HCT116 (cell line): ENCODE measurements at regions not wholly inside any gene's neighbourhood (a gene's known extent, or its start where the extent isn't known, plus 50 kb on each side); places are given as distances from the start of the nearest gene placed in this dataset.

Source experiments
- ATAC-seq: fragments of 200-7000 bp; cut with Tn5 transposase; 2 replicates; pipeline ENCODE4 v1.9.1; 2020; ENCODE audit warnings: mild to moderate bottlenecking, moderate library complexity
- BruUV-seq: library from RNA; stranded (reverse); fragments of 400-500 nt; replicated peaks from 2 replicates; lab custom pipeline; 2021; lab: Mats Ljungman, UMichigan
- CTCF ChIA-PET: fragments of 300-600 bp; sonication (Branson Sonifier 250); formaldehyde crosslinking; loops from one replicate; lab custom pipeline; 2021; ENCODE audit warnings: antibody characterized with exemption; lab: Charles Lee
- POLR2A ChIA-PET: fragments of 300-600, 350-600 bp; sonication (Branson Sonifier 250); formaldehyde crosslinking; loops from one replicate; lab custom pipeline; 2021; ENCODE audit warnings: antibody characterized with exemption; lab: Charles Lee
- RAD21 ChIA-PET, 2 experiments: fragments of 300-600 bp; sonication (Branson Sonifier 250); formaldehyde crosslinking; loops; one replicate each; lab custom pipeline; 2023; ENCODE audit warnings: low total read pairs in 2 of 2; ENCODE audit not compliant: uncharacterized antibody in 2 of 2, unreplicated experiment in 2 of 2, low non-redundant PET in 1 of 2; lab: Charles Lee
- DNase-seq: peaks from one replicate; pipeline ENCODE4 v3.0.0-alpha.2; 2010; ENCODE audit warnings: low read depth, low spot score
- H2AFZ ChIP-seq: fragments of 200-600 bp; shearing (Covaris generic), sonication (generic); 2 replicates; pipeline ENCODE4 v1.6.1; 2017; ENCODE audit warnings: low read depth, mixed run types, mixed read lengths, antibody characterized with exemption, low read length; ENCODE audit not compliant: poor library complexity, severe bottlenecking
- H3K27ac ChIP-seq: 2 replicates; pipeline ENCODE4 v1.5.1; 2012; ENCODE audit warnings: low read depth, low read length
- H3K27me3 ChIP-seq: fragments of 200-600 bp; sonication (generic); 2 replicates; pipeline ENCODE4 v1.6.1; 2016; ENCODE audit warnings: mixed run types, low read length, mixed read lengths; ENCODE audit not compliant: insufficient read depth
- H3K36me3 ChIP-seq, 2 experiments: fragments of 200-500 bp in 1 of 2; fragments of 200-600 bp in 1 of 2; sonication (Bioruptor generic) in 1 of 2; sonication (generic) in 1 of 2; 2 replicates each; pipeline versions ENCODE4 v1.5.1 to v1.6.1; 2014 to 2016; ENCODE audit warnings: low read length in 2 of 2, inconsistent platforms in 1 of 2, mixed read lengths in 1 of 2, mixed run types in 1 of 2; ENCODE audit not compliant: insufficient read depth in 2 of 2, control insufficient read depth in 1 of 2
- H3K4me1 ChIP-seq, 2 experiments: fragments of 200-600 bp in 1 of 2; sonication (generic) in 1 of 2; 2 replicates each; pipeline versions ENCODE4 v1.5.1 to v1.6.1; 2012 to 2017; ENCODE audit warnings: low read length in 2 of 2, inconsistent platforms in 1 of 2, mild to moderate bottlenecking in 1 of 2, mixed read lengths in 1 of 2, mixed run types in 1 of 2, moderate library complexity in 1 of 2; ENCODE audit not compliant: insufficient read depth in 2 of 2, control insufficient read depth in 1 of 2
- H3K4me2 ChIP-seq: fragments of 200-600 bp; sonication (generic); 2 replicates; pipeline ENCODE4 v1.6.1; 2017; ENCODE audit warnings: mixed run types, low read length, mixed read lengths
- H3K4me3 ChIP-seq, 2 experiments: fragments of 200-600 bp in 1 of 2; sonication (generic) in 1 of 2; replicated peaks in 1 of 2; 2 replicates each; pipeline ENCODE4 v1.5.1; 2011 to 2016; ENCODE audit warnings: low read length in 2 of 2, control low read depth in 1 of 2, low read depth in 1 of 2, mild to moderate bottlenecking in 1 of 2, mixed read lengths in 1 of 2, mixed run types in 1 of 2
- H3K79me2 ChIP-seq: fragments of 200-600 bp; sonication (generic); 2 replicates; pipeline ENCODE4 v1.6.1; 2017; ENCODE audit warnings: mild to moderate bottlenecking, mixed run types, low read length, moderate library complexity, mixed read lengths; ENCODE audit not compliant: insufficient read depth
- H3K9ac ChIP-seq: fragments of 200-600 bp; sonication (generic); 2 replicates; pipeline ENCODE4 v1.6.1; 2016; ENCODE audit warnings: low read length, mixed read lengths
- H3K9me2 ChIP-seq: fragments of 200-600 bp; sonication (generic), shearing (Covaris generic); 2 replicates; pipeline ENCODE4 v1.6.1; 2017; ENCODE audit warnings: mixed run types, mild to moderate bottlenecking, moderate library complexity; ENCODE audit not compliant: insufficient read depth
- H3K9me3 ChIP-seq, 2 experiments: fragments of 200-500 bp in 1 of 2; fragments of 200-600 bp in 1 of 2; sonication (Bioruptor generic) in 1 of 2; sonication (generic) in 1 of 2; 2 replicates each; pipeline ENCODE4 v1.6.1; 2014 to 2017; ENCODE audit warnings: low read length in 2 of 2, mixed read lengths in 2 of 2, inconsistent platforms in 1 of 2, low read depth in 1 of 2, mild to moderate bottlenecking in 1 of 2, mixed run types in 1 of 2, moderate library complexity in 1 of 2; ENCODE audit not compliant: control insufficient read depth in 1 of 2, insufficient read depth in 1 of 2
- H4K20me1 ChIP-seq: fragments of 200-600 bp; sonication (generic), shearing (Covaris generic); 2 replicates; pipeline ENCODE4 v1.6.1; 2017; ENCODE audit warnings: mixed run types, mild to moderate bottlenecking, moderate library complexity; ENCODE audit not compliant: insufficient read depth
- ATF3 ChIP-seq: IDR thresholded peaks from 2 replicates; pipeline ENCODE4 v1.6.1; 2012
- ELF1 ChIP-seq: IDR thresholded peaks from 2 replicates; pipeline ENCODE4 v1.6.1; 2012; ENCODE audit warnings: low read depth, borderline replicate concordance
- EZH2 ChIP-seq: fragments of 200-600 bp; sonication (generic); IDR thresholded peaks from 2 replicates; pipeline ENCODE4 v1.6.1; 2017; ENCODE audit warnings: antibody characterized with exemption, mixed run types
- EZH2phosphoT487 ChIP-seq: fragments of 200-600 bp; IDR thresholded peaks from 2 replicates; pipeline ENCODE4 v1.6.1; 2018; ENCODE audit warnings: antibody characterized with exemption, borderline replicate concordance
- JUND ChIP-seq: IDR thresholded peaks from 2 replicates; pipeline ENCODE4 v1.6.1; 2012
- MAX ChIP-seq: IDR thresholded peaks from 2 replicates; pipeline ENCODE4 v1.6.1; 2012
- POLR2AphosphoS5 ChIP-seq: IDR thresholded peaks from 2 replicates; pipeline ENCODE4 v1.6.1; 2011; ENCODE audit warnings: mild to moderate bottlenecking, low read depth, low read length, moderate library complexity
- TCF7L2 ChIP-seq: IDR thresholded peaks from 2 replicates; pipeline ENCODE4 v1.7.0; 2011; ENCODE audit warnings: borderline replicate concordance, inconsistent platforms; ENCODE audit not compliant: insufficient read depth, insufficient read length; ENCODE audit errors: extremely low read depth
- ZFX ChIP-seq: fragments of 450-650 bp; IDR thresholded peaks from 2 replicates; pipeline ENCODE4 v1.6.1; 2017
- ZNF274 ChIP-seq: fragments of 200-500 bp; sonication (Bioruptor generic); IDR thresholded peaks from 2 replicates; pipeline ENCODE4 v1.6.1; 2014; ENCODE audit warnings: mild to moderate bottlenecking, low read depth, low read length, inconsistent platforms
- intact Hi-C: fragments of 100-400 bp; cut with micrococcal nuclease; formaldehyde crosslinking; loops from 2 replicates; pipeline ENCODE4 v1.10.0; 2022
- TF ChIP-seq, protein P1 (sequence below), 3 experiments: fragments of 200-600 bp in 1 of 3; sonication (generic) in 1 of 3; IDR thresholded peaks in 2 of 3; conservative IDR thresholded peaks in 1 of 3; 2 replicates each; pipeline ENCODE4 v1.5.1; 2012 to 2017; ENCODE audit warnings: low read depth in 2 of 3, low read length in 2 of 3, antibody characterized with exemption in 1 of 3, borderline replicate concordance in 1 of 3, control low read depth in 1 of 3, mild to moderate bottlenecking in 1 of 3, mixed read lengths in 1 of 3, mixed run types in 1 of 3, moderate library complexity in 1 of 3; ENCODE audit not compliant: insufficient read depth in 1 of 3

DNA sequence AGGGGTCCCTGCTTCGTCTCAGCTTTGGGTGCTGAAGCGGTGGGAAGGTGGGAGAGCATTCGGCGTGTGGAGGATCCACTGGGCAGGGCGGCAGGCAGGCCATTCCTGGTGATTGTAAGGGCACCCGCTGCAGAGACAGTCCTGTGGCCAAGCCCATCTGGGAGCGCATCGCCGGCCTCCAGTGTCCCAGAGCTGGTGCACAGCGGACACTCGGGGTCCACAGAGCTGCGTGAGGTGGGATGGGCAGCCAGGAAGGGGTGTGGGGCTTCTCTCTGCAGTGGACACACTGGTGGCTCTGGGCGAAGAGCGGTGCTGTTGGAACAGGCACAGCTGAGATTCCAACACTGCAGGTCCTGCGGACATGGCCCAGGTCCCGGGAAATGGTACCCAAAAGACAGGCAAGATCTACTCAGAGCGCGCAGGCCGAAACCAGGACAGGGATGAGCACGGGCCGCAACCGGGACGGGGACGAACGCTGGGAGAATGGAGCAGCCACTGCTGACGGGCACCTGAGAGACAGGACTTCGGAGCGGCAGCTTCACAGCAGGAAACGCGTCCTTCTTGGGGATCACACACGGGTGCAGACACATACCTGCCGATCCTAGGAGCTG, 188.2 kb downstream of the ERMARD start:
- no peak overlapping the region for H3K4me2 ChIP-seq
- intact Hi-C loops, result no loop called here
- H3K36me3 ChIP-seq, result no peaks in the 10 kb centered on the region
- no TSS peak for BruUV-seq
- H3K79me2 ChIP-seq, result no peaks in the 10 kb centered on the region
- peaks cover 4 to 6% of the 10 kb centered on the region in 2 experiments; a peak in 3 of 4 replicates for H3K4me1 ChIP-seq
- no peaks in the 10 kb centered on the region for H3K9me2 ChIP-seq
- RAD21 ChIA-PET, result no interaction called here
- CTCF ChIA-PET, result no interaction called here
- POLR2A ChIA-PET, result no interaction called here
- H3K9me3 ChIP-seq, result no peaks in the 10 kb centered on the region
- H3K4me3 ChIP-seq, result no peak overlapping the region
- no peaks in the 10 kb centered on the region; the same call in 1 of the 2 replicates for H3K27me3 ChIP-seq
- no peak for TF ChIP-seq POLR2AphosphoS5
- no peak for TF ChIP-seq EZH2phosphoT487
- no peak for TF ChIP-seq ZNF274
- no peak for TF ChIP-seq MAX
- TF ChIP-seq ATF3, result no peak
- TF ChIP-seq JUND, result no peak
- no peak for TF ChIP-seq TCF7L2
- TF ChIP-seq EZH2, result no peak
- TF ChIP-seq ELF1, result no peak
- TF ChIP-seq, protein P1, sequence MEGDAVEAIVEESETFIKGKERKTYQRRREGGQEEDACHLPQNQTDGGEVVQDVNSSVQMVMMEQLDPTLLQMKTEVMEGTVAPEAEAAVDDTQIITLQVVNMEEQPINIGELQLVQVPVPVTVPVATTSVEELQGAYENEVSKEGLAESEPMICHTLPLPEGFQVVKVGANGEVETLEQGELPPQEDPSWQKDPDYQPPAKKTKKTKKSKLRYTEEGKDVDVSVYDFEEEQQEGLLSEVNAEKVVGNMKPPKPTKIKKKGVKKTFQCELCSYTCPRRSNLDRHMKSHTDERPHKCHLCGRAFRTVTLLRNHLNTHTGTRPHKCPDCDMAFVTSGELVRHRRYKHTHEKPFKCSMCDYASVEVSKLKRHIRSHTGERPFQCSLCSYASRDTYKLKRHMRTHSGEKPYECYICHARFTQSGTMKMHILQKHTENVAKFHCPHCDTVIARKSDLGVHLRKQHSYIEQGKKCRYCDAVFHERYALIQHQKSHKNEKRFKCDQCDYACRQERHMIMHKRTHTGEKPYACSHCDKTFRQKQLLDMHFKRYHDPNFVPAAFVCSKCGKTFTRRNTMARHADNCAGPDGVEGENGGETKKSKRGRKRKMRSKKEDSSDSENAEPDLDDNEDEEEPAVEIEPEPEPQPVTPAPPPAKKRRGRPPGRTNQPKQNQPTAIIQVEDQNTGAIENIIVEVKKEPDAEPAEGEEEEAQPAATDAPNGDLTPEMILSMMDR (IDR thresholded peaks at IDR 0.05 in 2 of 3, conservative IDR thresholded peaks at IDR 0.05 in 1 of 3; ENCODE audit: borderline replicate concordance in 1 of 3, insufficient read depth in 1 of 3, low read depth in 2 of 3, low read length in 2 of 3), result no peak
- no peak for TF ChIP-seq ZFX
- no peak overlapping the region for H2AFZ ChIP-seq
- no peak overlapping the region for H3K27ac ChIP-seq
- H4K20me1 ChIP-seq, result no peaks in the 10 kb centered on the region
- H3K9ac ChIP-seq, result no peak overlapping the region
- DNase-seq (no peak), ATAC-seq (no peak)
